Adrenal gland (tissue), 5 donors: ENCODE measurements at regions not wholly inside any gene's neighbourhood (a gene's known extent, or its start where the extent isn't known, plus 50 kb on each side); places are given as distances from the start of the nearest gene placed in this dataset.

Source experiments
- CTCF ChIP-seq, 6 experiments: fragments of 450-650 bp in 4 of 6; fragments of 200-600 bp in 2 of 6; sonication (generic) in 1 of 6; IDR thresholded peaks; 1 replicate in 5 of 6; 2 replicates in 1 of 6; pipeline versions ENCODE4 v1.5.1 to v1.8.0; 2016 to 2021; ENCODE audit warnings: antibody characterized with exemption in 6 of 6, mild to moderate bottlenecking in 2 of 6, moderate library complexity in 1 of 6
- POLR2A ChIP-seq, 2 donors: fragments of 450-650 bp; IDR thresholded peaks; one replicate each; pipeline ENCODE4 v1.6.1; 2017; ENCODE audit warnings: antibody characterized with exemption in 2 of 2, mild to moderate bottlenecking in 2 of 2, moderate library complexity in 1 of 2
- donor health status: DM: no; HTN: no; CAD: no.

GRCh38 chr10:93250010-93250409 is 176.3 kb downstream of the CYP26A1 start:
- TF ChIP-seq POLR2A (IDR thresholded peaks at IDR 0.05) (no peak), CTCF (IDR thresholded peaks at IDR 0.05) (no peak)
